Activated CD8-positive, alpha-beta memory T cell treated with anti-CD3 and anti-CD28 coated beads for 1 hour (primary cell): ENCODE measurements at regions not wholly inside any gene's neighbourhood (a gene's known extent, or its start where the extent isn't known, plus 50 kb on each side); places are given as distances from the start of the nearest gene placed in this dataset.

ENCODE experiments used
- DNase-seq, 2 donors: peaks; one replicate each; pipeline ENCODE4 v3.0.0-alpha.2; 2020; ENCODE audit warnings: low read depth in 1 of 2; ENCODE audit errors: extremely low read depth in 1 of 2

- no peak for DNase-seq
These were observed 77.0 kb upstream of the CCL2 start for GRCh38 chr17:34178092-34178491.

GRCh38 chr17:34182036-34182803, 72.9 kb upstream of the CCL2 start:
- DNase-seq = no peak

- DNase-seq = no peak
These were observed 59.1 kb upstream of the CCL2 start for GRCh38 chr17:34195987-34196386.

- no peak for DNase-seq
These were observed 56.6 kb upstream of the CCL2 start for GRCh38 chr17:34198519-34198918.

- DNase-seq = no peak
These were observed 55.6 kb upstream of the CCL2 start for GRCh38 chr17:34199454-34199853.

GRCh38 chr17:34199932-34200534, 55.1 kb upstream of the CCL2 start:
- DNase-seq = peak; percentile 26 to 36

- no peak for DNase-seq
These were observed 53.9 kb upstream of the CCL2 start for GRCh38 chr17:34201225-34201624.

GRCh38 chr17:34201767-34202166, 53.3 kb upstream of the CCL2 start:
- DNase-seq = no peak

- DNase-seq = no peak
These were observed 52.0 kb upstream of the CCL2 start for GRCh38 chr17:34203018-34203638.

- DNase-seq = no peak
These were observed 50.7 kb upstream of the CCL2 start for GRCh38 chr17:34204402-34204801.
